Left ventricle myocardium superior (tissue), 1 donor: ENCODE measurements at regions not wholly inside any gene's neighbourhood (a gene's known extent, or its start where the extent isn't known, plus 50 kb on each side); places are given as distances from the start of the nearest gene placed in this dataset.

Experiments used
- ATAC-seq: fragments of 200-7000 bp; cut with Tn5 transposase; one replicate; pipeline ENCODE4 v1.9.1; 2020; ENCODE audit warnings: mild to moderate bottlenecking, moderate library complexity
- DNase-seq: peaks from one replicate; pipeline ENCODE4 v3.0.0-alpha.2; 2020
- intact Hi-C: fragments of 100-400 bp; cut with micrococcal nuclease; formaldehyde crosslinking; loops from one replicate; pipeline ENCODE4 v1.11.0; 2022
- donor health status: DM: no; HTN: yes; CAD: no; lungs with severe emphysema.

GRCh38 chr4:74632634-74633033 lies 161.7 kb downstream of the BTC start:
- no peak for DNase-seq
- no peak for ATAC-seq
- intact Hi-C loops = no loop called here

- DNase-seq (no peak), ATAC-seq (no peak)
- intact Hi-C loops = no loop called here
Measured at GRCh38 chr4:74635074-74635473, 159.2 kb downstream of the BTC start.

GRCh38 chr4:74635490-74636123 lies 158.7 kb downstream of the BTC start:
- ATAC-seq = no peak
- intact Hi-C loops = no loop called here

GRCh38 chr4:74638001-74638400 lies 156.3 kb downstream of the BTC start:
- DNase-seq = no peak
- intact Hi-C loops = no loop called here
- ATAC-seq = no peak

More at GRCh38 chr4:74635490-74636123, 158.7 kb downstream of the BTC start:
- no peak for DNase-seq

GRCh38 chr4:74638689-74639088 lies 155.6 kb downstream of the BTC start:
- no peak for ATAC-seq
- intact Hi-C loops = no loop called here
- no peak for DNase-seq

- DNase-seq = no peak
- intact Hi-C loops = no loop called here
- ATAC-seq = no peak
Measured at GRCh38 chr4:74640111-74640903, 154.0 kb downstream of the BTC start.

- DNase-seq = no peak
- intact Hi-C loops = no loop called here
- no peak for ATAC-seq
Measured at GRCh38 chr4:74642006-74642405, 152.3 kb downstream of the BTC start.

GRCh38 chr4:74649193-74649592 lies 145.1 kb downstream of the BTC start:
- ATAC-seq (no peak), DNase-seq (no peak)
- intact Hi-C loops = no loop called here

GRCh38 chr4:74651198-74651597 lies 143.1 kb downstream of the BTC start:
- intact Hi-C loops = no loop called here
- ATAC-seq (no peak), DNase-seq (no peak)

GRCh38 chr4:74653331-74654229 lies 140.7 kb downstream of the BTC start:
- DNase-seq = no peak
- intact Hi-C loops = no loop called here
- no peak for ATAC-seq

GRCh38 chr4:74654230-74654681 lies 140.1 kb downstream of the BTC start:
- intact Hi-C loops = no loop called here
- no peak for ATAC-seq
- no peak for DNase-seq

GRCh38 chr4:74656596-74656995 lies 137.7 kb downstream of the BTC start:
- DNase-seq = no peak
- intact Hi-C loops = no loop called here
- ATAC-seq = no peak

- DNase-seq = no peak
- ATAC-seq = no peak
- intact Hi-C loops = no loop called here
Measured at GRCh38 chr4:74658116-74658515, 136.2 kb downstream of the BTC start.

GRCh38 chr4:74659576-74660411 lies 134.5 kb downstream of the BTC start:
- no peak for DNase-seq
- intact Hi-C loops = no loop called here
- peak; percentile 26 for ATAC-seq

GRCh38 chr4:74660866-74661265 lies 133.5 kb downstream of the BTC start:
- no peak for ATAC-seq
- DNase-seq = no peak

GRCh38 chr4:74661427-74662201 lies 132.7 kb downstream of the BTC start:
- intact Hi-C loops = no loop called here
- no peak for ATAC-seq

More at GRCh38 chr4:74660866-74661265, 133.5 kb downstream of the BTC start:
- intact Hi-C loops = no loop called here

GRCh38 chr4:74663631-74664030 lies 130.7 kb downstream of the BTC start:
- intact Hi-C loops = no loop called here
- ATAC-seq (no peak), DNase-seq (no peak)

More at GRCh38 chr4:74661427-74662201, 132.7 kb downstream of the BTC start:
- no peak for DNase-seq

GRCh38 chr4:74665346-74665745 lies 129.0 kb downstream of the BTC start:
- DNase-seq = no peak
- intact Hi-C loops = no loop called here
- ATAC-seq = no peak
